ENCODE measurements at regions not wholly inside any gene's neighbourhood (a gene's known extent, or its start where the extent isn't known, plus 50 kb on each side); places are given as distances from the start of the nearest gene placed in this dataset.

DNA sequence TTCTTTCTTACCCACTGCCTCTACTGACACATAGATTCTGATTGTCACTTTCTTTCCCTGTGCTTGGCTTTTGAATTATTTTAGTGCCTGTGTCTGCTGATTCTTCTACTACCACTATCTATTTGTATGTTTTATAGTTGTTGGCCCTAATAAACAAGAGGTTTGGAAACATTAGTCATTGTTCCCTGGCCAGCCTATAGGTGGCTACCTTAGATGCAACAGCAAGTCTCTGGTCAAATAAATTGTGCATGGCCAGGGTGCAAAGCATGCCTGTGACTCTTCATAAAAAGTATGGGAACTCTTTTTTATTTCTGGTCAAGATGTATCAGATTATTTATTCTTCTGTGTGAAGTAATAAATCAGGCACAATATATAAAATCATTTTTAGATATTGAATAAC, 124.4 kb downstream of the PLK2 start:
- peaks cover 2% of the 10 kb centered on the region for H3K27me3 Mint-ChIP-seq
- ChIA-PET POLR2A (no interaction called here), CTCF (interaction anchor here (0.8 to 0.9 kb wide), 2 partner anchors 126 to 556 kb away, joined by 3 read pairs; no protein-coding TSS in a partner anchor)
- no peak overlapping the region for H3K4me3 Mint-ChIP-seq
- intact Hi-C loops (cut with micrococcal nuclease): no loop called here
- DNase-seq: no peak
- no peaks in the 10 kb centered on the region for H3K9me3 Mint-ChIP-seq
- ATAC-seq: no peak
- H3K4me1 Mint-ChIP-seq (ENCODE audit: low read depth): no peaks in the 10 kb centered on the region
- no peak for TF ChIP-seq CTCF (IDR thresholded peaks at IDR 0.05)
- H3K36me3 Mint-ChIP-seq (ENCODE audit: low read depth): no peaks in the 10 kb centered on the region
- no peak overlapping the region for H3K27ac Mint-ChIP-seq

DNA sequence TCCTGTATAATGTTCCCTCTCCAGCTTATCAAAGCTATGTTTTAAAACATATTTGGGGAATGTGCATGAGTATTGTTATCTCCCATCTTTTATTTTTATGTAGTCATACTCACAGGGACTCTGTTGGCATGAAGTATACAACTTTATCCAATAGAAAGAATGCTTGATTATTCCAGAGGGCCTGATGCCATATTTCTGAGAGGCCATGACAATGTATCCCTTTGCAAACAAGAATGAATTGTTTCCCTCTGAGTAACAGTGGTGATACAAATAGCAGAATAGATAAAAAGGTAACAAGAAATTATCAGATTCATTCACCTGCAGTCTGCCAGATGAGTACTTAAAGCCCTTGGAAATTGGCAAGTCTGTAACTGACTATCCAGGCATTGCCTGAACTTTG, 125.9 kb downstream of the PLK2 start:
- H3K27me3 Mint-ChIP-seq: peaks cover 2% of the 10 kb centered on the region
- H3K27ac Mint-ChIP-seq: no peak overlapping the region
- no peak overlapping the region for H3K4me3 Mint-ChIP-seq
- no peak for TF ChIP-seq CTCF (IDR thresholded peaks at IDR 0.05)
- ATAC-seq (no peak), DNase-seq (no peak)
- intact Hi-C loops (cut with micrococcal nuclease): no loop called here
- no peaks in the 10 kb centered on the region for H3K36me3 Mint-ChIP-seq (ENCODE audit: low read depth)
- H3K4me1 Mint-ChIP-seq (ENCODE audit: low read depth): no peaks in the 10 kb centered on the region
- ChIA-PET CTCF (no interaction called here), POLR2A (no interaction called here)
- H3K9me3 Mint-ChIP-seq: no peaks in the 10 kb centered on the region

DNA sequence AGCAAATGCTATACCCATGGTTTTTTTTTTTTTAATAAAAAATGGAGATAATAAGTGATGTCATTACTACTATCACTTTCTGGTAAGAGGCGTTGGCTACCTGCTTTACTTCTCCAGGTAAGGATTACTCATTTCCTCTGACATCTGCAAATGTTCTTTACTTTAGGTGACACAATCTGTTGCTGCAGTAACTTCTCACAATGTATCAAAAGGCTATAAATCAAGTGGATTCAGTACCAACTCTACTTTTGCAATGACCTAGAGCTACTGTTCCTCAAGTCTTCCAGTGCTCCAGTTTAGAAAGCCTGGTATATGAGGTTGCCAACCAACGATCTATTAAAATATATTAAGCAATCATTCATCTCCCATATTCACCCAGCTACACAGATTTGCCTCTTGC, 129.1 kb downstream of the PLK2 start:
- Mint-ChIP-seq H3K4me1 (ENCODE audit: low read depth) (no peaks in the 10 kb centered on the region), H3K27ac (no peak overlapping the region), H3K9me3 (no peaks in the 10 kb centered on the region), H3K27me3 (peaks cover 4% of the 10 kb centered on the region), H3K4me3 (no peak overlapping the region), H3K36me3 (ENCODE audit: low read depth) (no peaks in the 10 kb centered on the region)
- ATAC-seq: no peak
- TF ChIP-seq CTCF (IDR thresholded peaks at IDR 0.05): no peak
- intact Hi-C loops (cut with micrococcal nuclease): no loop called here
- DNase-seq: no peak
- POLR2A ChIA-PET: no interaction called here
- CTCF ChIA-PET: no interaction called here

DNA sequence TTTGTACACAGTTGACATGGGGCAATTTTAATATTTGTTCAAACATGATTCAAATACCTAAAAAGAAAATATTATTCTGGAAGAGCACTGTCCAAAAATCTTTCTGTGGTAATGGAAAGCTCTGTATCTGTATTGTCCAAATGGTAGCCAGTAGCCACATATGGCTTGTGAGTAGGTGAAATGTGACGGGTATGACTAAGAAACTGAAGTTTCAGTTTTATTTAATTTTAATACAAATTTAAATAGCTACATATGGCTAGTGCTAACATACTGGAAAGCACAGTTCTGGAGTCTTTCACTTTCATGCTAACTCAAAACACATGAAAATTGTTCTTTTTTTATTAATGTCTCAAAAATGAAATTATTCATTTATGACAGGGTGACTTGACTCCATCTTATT, 132.6 kb downstream of the PLK2 start:
- ATAC-seq (no peak), DNase-seq (no peak)
- Mint-ChIP-seq H3K27ac (no peak overlapping the region), H3K4me3 (no peak overlapping the region), H3K9me3 (no peaks in the 10 kb centered on the region), H3K36me3 (ENCODE audit: low read depth) (no peaks in the 10 kb centered on the region), H3K4me1 (ENCODE audit: low read depth) (no peaks in the 10 kb centered on the region), H3K27me3 (peaks cover 1% of the 10 kb centered on the region)
- ChIA-PET POLR2A (no interaction called here), CTCF (no interaction called here)
- no peak for TF ChIP-seq CTCF (IDR thresholded peaks at IDR 0.05)
- intact Hi-C loops (cut with micrococcal nuclease): no loop called here

- Mint-ChIP-seq H3K9me3 (no peaks in the 10 kb centered on the region), H3K4me1 (ENCODE audit: low read depth) (no peaks in the 10 kb centered on the region), H3K36me3 (ENCODE audit: low read depth) (no peaks in the 10 kb centered on the region), H3K4me3 (no peak overlapping the region), H3K27me3 (peaks cover 1% of the 10 kb centered on the region), H3K27ac (no peak overlapping the region)
- ATAC-seq: no peak
- CTCF ChIA-PET: no interaction called here
- intact Hi-C loops (cut with micrococcal nuclease): no loop called here
- POLR2A ChIA-PET: no interaction called here
- DNase-seq: no peak
- TF ChIP-seq CTCF (IDR thresholded peaks at IDR 0.05): no peak
Observed at GRCh38 chr5:58326022-58326421, 133.9 kb downstream of the PLK2 start.
